ENCODE measurements at regions not wholly inside any gene's neighbourhood (a gene's known extent, or its start where the extent isn't known, plus 50 kb on each side); places are given as distances from the start of the nearest gene placed in this dataset.

GRCh38 chr15:95812491-95812890, 518.0 kb upstream of the NR2F2 start:
- TF ChIP-seq CTCF (IDR thresholded peaks at IDR 0.05; ENCODE audit: low read length) (no peak), EZH2 (IDR thresholded peaks at IDR 0.05; ENCODE audit: borderline replicate concordance, low read length) (no peak)
